Stimulated activated CD8-positive, alpha-beta memory T cell treated with anti-CD3 and anti-CD28 coated beads, Interleukin-7, amount 100 ng/mL, for 24 hours (primary cell): ENCODE measurements at regions not wholly inside any gene's neighbourhood (a gene's known extent, or its start where the extent isn't known, plus 50 kb on each side); places are given as distances from the start of the nearest gene placed in this dataset.

Experiments used
- DNase-seq: peaks from one replicate; pipeline ENCODE4 v3.0.0-alpha.2; 2020; ENCODE audit warnings: low read depth

GRCh38 chr5:155299386-155300005, 285.9 kb downstream of the KIF4B start:
- no peak for DNase-seq

GRCh38 chr5:155303120-155303519, 289.6 kb downstream of the KIF4B start:
- no peak for DNase-seq

DNA sequence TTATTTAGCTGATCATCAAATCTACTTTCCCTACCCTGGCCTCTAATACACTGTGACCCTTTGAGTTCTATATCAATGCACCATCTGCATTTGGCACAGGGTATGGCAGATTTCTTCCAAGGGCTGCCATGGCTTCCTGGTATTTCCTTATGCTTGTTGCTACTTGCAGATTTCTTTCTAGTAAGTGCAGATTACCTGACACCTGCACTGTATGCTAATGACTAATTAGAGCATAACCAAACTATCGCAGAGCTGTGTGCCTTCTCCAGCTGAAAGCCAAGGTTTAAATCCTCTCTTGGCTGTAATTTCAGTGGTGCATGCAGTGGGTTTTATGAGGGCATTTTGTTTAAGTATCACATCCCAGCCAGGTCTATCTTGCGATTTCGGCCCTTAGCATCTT, 293.7 kb downstream of the KIF4B start:
- no peak for DNase-seq

DNA sequence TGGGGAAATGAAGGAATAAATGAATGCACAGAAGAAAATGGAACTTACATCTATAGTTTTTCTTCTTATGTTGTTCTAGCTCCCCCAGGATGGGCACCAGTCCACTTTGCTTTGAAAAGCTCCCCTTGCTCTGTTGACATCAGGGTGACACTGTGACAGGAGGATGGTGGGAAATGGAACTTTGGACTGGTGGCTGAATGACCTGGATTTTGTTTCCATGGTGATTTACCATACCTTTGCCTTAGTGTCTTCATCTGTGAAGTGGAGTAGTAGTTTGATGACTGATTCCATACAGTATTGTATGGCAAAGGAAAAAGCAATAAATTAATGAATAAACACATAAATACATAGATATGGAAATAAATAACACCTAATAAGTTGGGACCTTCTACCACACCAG, 294.7 kb downstream of the KIF4B start:
- DNase-seq: no peak

GRCh38 chr5:155309021-155309746, 295.6 kb downstream of the KIF4B start:
- DNase-seq: no peak

GRCh38 chr5:155311721-155312120, 298.2 kb downstream of the KIF4B start:
- no peak for DNase-seq

DNA sequence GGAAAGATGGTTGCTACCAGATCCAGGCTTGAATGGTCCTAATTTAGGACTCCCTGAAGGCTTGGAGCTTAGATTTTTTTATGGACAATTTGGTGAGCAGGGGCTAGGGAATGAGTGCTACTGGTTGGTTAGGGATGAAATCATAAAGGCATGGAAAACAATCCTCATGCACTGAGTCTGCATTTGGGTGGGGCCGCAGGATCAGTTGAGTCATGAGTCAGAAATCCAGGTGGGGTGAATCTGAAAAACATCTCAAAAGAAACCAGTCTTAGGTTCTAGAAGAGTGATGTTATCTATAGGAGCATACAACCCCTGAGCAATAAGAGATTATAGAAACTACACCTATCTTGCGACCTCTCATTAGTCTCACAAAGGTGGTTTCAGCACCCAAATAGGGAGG, 300.0 kb downstream of the KIF4B start:
- no peak for DNase-seq

GRCh38 chr5:155316070-155316714, 302.6 kb downstream of the KIF4B start:
- no peak for DNase-seq

DNA sequence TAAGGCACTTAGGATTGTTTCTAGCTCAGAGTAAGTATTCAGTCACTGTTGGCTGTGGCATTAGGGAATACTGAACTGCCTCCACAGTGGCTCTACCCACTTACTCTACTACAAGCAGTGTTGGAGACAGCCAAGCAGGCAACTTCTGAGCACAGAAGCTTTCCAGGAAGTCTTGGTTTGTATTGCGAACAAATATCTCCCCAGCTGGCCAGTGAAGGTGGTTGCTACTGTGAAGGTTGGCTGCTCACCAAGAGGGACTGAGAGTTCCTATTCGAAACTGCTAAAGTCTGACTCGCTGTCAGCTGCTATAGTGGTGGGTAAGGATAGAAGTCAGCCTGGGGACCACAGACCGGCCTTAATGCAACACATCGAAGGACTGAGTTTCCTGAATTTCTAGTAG, 319.1 kb downstream of the KIF4B start:
- DNase-seq: no peak

GRCh38 chr5:155342956-155343355, 329.4 kb downstream of the KIF4B start:
- no peak for DNase-seq

GRCh38 chr5:155343468-155343867, 329.9 kb downstream of the KIF4B start:
- no peak for DNase-seq

GRCh38 chr5:155353231-155353630, 339.7 kb downstream of the KIF4B start:
- no peak for DNase-seq

DNA sequence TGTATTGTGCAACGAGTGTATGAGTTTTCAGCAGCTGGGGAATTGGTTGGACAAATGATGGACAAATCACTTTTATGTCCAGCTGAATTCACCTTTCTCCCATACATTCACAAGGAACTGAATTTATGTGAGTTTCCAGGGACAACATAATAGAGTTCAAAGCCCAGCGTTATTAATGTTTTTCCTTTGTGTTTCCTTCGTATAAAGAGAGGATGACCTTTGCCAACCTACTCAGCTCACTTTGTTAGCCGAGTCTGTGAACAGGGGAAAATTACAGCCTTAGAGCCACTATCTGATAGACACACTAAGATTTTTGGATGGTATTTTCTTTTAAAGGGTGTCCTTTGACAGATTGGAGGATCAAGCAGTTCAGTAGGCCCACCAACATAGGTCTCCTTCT, 352.5 kb downstream of the KIF4B start:
- no peak for DNase-seq

- no peak for DNase-seq
Observed at GRCh38 chr5:155367841-155368240, 354.3 kb downstream of the KIF4B start.

GRCh38 chr5:155368490-155368889, 354.9 kb downstream of the KIF4B start:
- DNase-seq: no peak

DNA sequence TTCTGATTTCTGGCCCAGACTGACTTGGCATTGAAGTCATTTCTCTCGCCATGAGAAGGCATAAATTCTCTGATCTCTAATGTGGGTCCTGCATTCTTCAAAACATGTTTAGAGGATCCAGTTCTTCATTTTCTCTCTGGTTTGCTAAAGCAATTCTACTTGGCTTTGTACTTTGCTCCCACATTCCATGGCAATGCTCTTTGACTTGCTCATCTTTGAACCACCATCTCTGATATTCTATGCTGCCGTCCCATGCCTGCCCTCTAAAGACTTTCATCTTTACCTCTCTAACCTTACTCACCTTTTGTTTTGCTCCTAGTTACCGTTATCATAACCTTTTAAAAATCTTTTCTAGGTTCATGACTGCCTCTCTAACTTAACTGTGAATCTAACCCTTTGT, 366.9 kb downstream of the KIF4B start:
- DNase-seq: no peak

DNA sequence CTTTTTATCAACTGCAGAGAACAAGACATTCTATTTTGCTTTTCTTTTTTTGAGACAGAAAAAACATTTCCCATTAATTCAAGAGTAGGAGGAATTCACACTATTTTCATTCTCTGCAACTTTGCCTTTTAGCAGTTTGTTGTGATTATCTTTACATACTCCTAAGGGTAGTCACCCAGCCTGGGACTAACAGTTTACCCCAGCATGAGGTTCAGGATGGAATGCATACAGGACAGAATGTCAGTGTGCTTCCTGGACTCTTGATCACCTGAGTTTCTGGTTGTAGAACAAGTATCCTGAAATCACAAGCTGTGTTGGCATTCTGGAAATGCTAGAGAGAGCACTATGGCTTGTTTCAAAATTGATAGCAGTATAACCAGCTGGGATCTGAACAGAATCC, 368.1 kb downstream of the KIF4B start:
- no peak for DNase-seq

DNA sequence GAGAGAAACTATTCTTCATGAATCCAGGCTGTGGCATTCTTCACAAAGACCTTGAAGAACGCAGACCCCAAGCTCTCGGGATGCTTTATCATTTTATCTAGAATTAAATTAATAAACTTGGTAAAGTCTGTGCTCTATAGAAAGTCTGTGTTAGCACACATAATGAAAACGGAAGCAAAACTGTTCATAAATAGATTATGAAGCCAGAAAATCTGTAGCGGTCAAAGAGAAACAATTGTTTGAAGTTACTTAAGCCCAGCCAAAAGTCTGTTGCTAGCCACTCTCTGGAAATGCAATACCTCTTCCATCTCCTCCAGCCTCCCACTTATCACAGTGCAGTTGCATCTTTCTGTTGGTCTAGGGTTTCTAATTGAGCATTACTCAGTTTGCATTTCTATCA, 375.9 kb downstream of the KIF4B start:
- no peak for DNase-seq

DNA sequence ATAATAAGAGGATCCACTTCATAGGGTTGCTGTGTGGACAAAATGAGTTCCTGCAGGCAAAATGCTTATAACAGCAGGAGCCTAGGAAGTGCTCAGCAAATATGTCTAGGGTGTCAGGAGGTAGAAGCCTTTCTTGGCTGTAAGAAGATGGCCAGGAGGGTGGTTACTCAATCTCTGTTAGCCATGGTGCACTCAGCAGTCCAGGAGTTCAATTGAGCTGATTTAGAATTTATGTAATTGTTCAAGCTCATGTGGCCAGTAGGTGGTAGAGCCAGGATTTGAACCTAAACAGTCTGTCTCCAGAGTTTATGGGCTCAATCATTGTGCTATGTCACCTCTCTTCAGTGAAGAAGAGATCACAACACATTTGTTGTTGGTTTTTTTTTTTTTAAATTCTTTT, 381.2 kb downstream of the KIF4B start:
- DNase-seq: no peak

DNA sequence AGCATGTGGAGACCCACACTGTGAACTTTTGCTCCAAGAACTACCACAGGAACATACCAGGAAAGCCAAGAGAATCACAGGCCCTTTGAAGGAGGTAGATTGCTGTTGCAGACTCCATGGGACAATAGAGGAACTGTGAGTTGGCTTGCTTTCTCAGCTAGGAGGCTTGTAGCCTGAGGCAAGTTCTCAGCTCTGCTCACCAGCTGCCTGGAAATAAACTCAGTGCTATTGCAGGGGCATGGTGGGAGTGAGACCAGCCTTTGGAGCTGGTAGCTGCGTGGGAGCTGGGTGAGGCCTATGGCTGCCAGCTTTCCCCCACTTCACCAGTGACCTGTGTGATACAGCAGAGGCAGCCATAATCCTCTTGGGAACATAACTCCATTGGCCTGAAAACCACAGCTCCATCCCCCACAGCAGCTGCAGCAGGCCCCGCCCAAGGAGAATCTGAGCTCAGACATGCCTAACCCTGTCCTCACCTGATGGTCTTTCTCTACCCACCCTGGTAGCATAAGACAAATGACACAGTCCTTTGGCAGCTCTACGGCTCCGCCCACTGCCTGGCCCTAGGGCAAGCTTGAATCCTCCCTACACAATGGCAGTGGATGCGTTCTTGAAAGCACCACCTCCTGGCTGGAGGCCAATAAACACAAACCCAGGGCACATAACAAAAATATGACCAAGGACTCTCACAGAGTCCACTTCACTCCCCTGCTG, 389.5 kb downstream of the KIF4B start:
- no peak for DNase-seq

DNA sequence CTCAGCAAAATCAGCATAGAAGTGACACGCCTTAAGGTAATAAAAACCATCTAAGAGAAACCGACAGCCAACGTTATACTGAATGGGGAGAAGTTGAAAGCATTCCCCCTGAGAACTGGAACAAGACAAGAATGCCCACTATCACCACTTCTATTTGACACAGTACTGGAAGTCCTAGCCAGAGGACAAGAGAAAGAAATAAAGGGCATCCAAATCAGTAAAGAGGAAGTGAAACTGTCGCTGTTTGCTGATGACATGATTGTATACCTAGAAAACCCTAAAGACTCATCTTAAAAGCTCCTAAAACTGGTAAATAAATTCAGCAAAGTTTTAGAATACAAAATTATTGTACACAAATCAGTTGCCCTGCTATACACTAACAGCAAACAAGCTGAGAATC, 393.3 kb downstream of the KIF4B start:
- no peak for DNase-seq

GRCh38 chr5:155408465-155408864, 394.9 kb downstream of the KIF4B start:
- no peak for DNase-seq

GRCh38 chr5:155416765-155417164, 403.2 kb downstream of the KIF4B start:
- DNase-seq: no peak
